ENCODE measurements at regions not wholly inside any gene's neighbourhood (a gene's known extent, or its start where the extent isn't known, plus 50 kb on each side); places are given as distances from the start of the nearest gene placed in this dataset.

DNA sequence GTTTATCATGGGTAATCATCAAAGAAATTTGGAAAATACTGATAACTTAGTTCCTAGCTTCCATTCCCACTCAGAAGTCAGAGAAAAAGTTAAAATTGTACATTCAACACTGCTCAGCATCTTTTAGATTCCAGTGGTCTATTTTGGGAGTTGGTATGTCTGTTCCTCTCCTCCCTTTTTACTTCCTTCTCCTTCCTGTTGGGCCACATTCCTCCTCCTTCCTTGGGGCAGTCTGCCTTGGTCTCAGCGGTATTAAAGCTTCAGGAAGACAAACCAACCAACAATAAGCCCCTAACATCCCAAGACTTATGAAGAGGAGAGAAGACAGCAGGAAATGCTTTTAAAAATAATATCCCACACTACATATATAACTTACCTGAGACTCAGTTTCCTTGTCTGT, 49.9 kb upstream of the SSBP2 start:
- Histone ChIP-seq H3K27me3 (replicated peaks; ENCODE audit: control insufficient read depth, insufficient read depth, low read length) (no peaks in the 10 kb centered on the region), H3K4me3 (ENCODE audit: low read depth, low read length) (no peak overlapping the region), H3K4me1 (peaks cover 10% of the 10 kb centered on the region), H3K9me3 (no peaks in the 10 kb centered on the region), H3K36me3 (ENCODE audit: control insufficient read depth, insufficient read depth, low read length) (no peaks in the 10 kb centered on the region)
- Mint-ChIP-seq H3K27me3 (ENCODE audit: insufficient read depth, unreplicated experiment) (peaks cover 3% of the 10 kb centered on the region), H3K36me3 (ENCODE audit: insufficient read depth, unreplicated experiment) (no peaks in the 10 kb centered on the region), H3K4me1 (ENCODE audit: low read depth, unreplicated experiment) (peaks cover 7% of the 10 kb centered on the region), H3K9me3 (ENCODE audit: unreplicated experiment) (peaks cover 3% of the 10 kb centered on the region), H3K27ac (ENCODE audit: unreplicated experiment) (peak overlapping the region; percentile 45), H3K4me3 (ENCODE audit: unreplicated experiment) (peak overlapping the region; percentile 22)
- no TSS peak for BruUV-seq (replicated peaks)
- ChIA-PET CTCF (no interaction called here), POLR2A (no interaction called here)
- TF ChIP-seq, protein P1, sequence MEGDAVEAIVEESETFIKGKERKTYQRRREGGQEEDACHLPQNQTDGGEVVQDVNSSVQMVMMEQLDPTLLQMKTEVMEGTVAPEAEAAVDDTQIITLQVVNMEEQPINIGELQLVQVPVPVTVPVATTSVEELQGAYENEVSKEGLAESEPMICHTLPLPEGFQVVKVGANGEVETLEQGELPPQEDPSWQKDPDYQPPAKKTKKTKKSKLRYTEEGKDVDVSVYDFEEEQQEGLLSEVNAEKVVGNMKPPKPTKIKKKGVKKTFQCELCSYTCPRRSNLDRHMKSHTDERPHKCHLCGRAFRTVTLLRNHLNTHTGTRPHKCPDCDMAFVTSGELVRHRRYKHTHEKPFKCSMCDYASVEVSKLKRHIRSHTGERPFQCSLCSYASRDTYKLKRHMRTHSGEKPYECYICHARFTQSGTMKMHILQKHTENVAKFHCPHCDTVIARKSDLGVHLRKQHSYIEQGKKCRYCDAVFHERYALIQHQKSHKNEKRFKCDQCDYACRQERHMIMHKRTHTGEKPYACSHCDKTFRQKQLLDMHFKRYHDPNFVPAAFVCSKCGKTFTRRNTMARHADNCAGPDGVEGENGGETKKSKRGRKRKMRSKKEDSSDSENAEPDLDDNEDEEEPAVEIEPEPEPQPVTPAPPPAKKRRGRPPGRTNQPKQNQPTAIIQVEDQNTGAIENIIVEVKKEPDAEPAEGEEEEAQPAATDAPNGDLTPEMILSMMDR (IDR thresholded peaks at IDR 0.05; ENCODE audit: insufficient read depth in 1 of 2, low read depth in 1 of 2, low read length in 1 of 2, severe bottlenecking in 1 of 2, unreplicated experiment in 1 of 2), result no peak
- DNase-seq, result peak in 1 of 2 experiments; percentile 6
- intact Hi-C loops (cut with micrococcal nuclease; ENCODE audit: unreplicated experiment), result no loop called here
